ENCODE measurements at regions not wholly inside any gene's neighbourhood (a gene's known extent, or its start where the extent isn't known, plus 50 kb on each side); places are given as distances from the start of the nearest gene placed in this dataset.

DNA sequence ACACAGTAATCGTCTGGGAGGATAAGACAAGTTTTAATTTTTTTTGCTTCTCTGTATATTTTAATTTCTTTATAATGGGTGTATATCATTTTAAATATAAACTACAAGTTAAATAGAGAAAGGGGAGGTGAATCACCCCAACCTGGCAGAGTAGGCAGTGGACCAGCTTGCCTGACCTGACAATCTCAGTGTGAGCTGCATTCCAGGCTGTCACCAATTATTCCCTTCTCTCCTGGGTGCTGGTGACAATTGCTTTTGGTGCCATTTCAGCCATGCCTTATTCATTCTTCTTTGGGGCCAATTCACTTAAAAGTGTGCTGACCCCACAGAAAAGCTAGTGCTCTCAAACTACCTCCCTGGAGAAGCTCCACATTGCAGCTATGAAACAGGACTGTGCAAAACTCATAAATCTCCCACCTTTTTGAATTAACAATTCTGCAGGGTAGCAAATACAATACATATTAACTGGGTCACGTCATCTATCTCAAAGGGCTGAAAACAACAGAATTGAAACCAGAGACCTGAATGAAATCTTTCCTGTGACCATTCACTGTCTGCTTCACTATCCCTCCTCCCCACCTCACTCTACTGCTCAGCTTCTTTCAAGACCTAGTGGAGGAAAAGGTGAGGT lies 359.0 kb downstream of the HS3ST1 start (continued):
- TF ChIP-seq, protein P1, sequence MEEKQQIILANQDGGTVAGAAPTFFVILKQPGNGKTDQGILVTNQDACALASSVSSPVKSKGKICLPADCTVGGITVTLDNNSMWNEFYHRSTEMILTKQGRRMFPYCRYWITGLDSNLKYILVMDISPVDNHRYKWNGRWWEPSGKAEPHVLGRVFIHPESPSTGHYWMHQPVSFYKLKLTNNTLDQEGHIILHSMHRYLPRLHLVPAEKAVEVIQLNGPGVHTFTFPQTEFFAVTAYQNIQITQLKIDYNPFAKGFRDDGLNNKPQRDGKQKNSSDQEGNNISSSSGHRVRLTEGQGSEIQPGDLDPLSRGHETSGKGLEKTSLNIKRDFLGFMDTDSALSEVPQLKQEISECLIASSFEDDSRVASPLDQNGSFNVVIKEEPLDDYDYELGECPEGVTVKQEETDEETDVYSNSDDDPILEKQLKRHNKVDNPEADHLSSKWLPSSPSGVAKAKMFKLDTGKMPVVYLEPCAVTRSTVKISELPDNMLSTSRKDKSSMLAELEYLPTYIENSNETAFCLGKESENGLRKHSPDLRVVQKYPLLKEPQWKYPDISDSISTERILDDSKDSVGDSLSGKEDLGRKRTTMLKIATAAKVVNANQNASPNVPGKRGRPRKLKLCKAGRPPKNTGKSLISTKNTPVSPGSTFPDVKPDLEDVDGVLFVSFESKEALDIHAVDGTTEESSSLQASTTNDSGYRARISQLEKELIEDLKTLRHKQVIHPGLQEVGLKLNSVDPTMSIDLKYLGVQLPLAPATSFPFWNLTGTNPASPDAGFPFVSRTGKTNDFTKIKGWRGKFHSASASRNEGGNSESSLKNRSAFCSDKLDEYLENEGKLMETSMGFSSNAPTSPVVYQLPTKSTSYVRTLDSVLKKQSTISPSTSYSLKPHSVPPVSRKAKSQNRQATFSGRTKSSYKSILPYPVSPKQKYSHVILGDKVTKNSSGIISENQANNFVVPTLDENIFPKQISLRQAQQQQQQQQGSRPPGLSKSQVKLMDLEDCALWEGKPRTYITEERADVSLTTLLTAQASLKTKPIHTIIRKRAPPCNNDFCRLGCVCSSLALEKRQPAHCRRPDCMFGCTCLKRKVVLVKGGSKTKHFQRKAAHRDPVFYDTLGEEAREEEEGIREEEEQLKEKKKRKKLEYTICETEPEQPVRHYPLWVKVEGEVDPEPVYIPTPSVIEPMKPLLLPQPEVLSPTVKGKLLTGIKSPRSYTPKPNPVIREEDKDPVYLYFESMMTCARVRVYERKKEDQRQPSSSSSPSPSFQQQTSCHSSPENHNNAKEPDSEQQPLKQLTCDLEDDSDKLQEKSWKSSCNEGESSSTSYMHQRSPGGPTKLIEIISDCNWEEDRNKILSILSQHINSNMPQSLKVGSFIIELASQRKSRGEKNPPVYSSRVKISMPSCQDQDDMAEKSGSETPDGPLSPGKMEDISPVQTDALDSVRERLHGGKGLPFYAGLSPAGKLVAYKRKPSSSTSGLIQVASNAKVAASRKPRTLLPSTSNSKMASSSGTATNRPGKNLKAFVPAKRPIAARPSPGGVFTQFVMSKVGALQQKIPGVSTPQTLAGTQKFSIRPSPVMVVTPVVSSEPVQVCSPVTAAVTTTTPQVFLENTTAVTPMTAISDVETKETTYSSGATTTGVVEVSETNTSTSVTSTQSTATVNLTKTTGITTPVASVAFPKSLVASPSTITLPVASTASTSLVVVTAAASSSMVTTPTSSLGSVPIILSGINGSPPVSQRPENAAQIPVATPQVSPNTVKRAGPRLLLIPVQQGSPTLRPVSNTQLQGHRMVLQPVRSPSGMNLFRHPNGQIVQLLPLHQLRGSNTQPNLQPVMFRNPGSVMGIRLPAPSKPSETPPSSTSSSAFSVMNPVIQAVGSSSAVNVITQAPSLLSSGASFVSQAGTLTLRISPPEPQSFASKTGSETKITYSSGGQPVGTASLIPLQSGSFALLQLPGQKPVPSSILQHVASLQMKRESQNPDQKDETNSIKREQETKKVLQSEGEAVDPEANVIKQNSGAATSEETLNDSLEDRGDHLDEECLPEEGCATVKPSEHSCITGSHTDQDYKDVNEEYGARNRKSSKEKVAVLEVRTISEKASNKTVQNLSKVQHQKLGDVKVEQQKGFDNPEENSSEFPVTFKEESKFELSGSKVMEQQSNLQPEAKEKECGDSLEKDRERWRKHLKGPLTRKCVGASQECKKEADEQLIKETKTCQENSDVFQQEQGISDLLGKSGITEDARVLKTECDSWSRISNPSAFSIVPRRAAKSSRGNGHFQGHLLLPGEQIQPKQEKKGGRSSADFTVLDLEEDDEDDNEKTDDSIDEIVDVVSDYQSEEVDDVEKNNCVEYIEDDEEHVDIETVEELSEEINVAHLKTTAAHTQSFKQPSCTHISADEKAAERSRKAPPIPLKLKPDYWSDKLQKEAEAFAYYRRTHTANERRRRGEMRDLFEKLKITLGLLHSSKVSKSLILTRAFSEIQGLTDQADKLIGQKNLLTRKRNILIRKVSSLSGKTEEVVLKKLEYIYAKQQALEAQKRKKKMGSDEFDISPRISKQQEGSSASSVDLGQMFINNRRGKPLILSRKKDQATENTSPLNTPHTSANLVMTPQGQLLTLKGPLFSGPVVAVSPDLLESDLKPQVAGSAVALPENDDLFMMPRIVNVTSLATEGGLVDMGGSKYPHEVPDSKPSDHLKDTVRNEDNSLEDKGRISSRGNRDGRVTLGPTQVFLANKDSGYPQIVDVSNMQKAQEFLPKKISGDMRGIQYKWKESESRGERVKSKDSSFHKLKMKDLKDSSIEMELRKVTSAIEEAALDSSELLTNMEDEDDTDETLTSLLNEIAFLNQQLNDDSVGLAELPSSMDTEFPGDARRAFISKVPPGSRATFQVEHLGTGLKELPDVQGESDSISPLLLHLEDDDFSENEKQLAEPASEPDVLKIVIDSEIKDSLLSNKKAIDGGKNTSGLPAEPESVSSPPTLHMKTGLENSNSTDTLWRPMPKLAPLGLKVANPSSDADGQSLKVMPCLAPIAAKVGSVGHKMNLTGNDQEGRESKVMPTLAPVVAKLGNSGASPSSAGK (IDR thresholded peaks at IDR 0.05): no peak
- no peak for TF ChIP-seq SETDB1 (IDR thresholded peaks at IDR 0.05; ENCODE audit: low read length)
- TF ChIP-seq ZKSCAN8 (CRISPR knock-in tag; IDR thresholded peaks at IDR 0.05): no peak
- TF ChIP-seq, protein P2, sequence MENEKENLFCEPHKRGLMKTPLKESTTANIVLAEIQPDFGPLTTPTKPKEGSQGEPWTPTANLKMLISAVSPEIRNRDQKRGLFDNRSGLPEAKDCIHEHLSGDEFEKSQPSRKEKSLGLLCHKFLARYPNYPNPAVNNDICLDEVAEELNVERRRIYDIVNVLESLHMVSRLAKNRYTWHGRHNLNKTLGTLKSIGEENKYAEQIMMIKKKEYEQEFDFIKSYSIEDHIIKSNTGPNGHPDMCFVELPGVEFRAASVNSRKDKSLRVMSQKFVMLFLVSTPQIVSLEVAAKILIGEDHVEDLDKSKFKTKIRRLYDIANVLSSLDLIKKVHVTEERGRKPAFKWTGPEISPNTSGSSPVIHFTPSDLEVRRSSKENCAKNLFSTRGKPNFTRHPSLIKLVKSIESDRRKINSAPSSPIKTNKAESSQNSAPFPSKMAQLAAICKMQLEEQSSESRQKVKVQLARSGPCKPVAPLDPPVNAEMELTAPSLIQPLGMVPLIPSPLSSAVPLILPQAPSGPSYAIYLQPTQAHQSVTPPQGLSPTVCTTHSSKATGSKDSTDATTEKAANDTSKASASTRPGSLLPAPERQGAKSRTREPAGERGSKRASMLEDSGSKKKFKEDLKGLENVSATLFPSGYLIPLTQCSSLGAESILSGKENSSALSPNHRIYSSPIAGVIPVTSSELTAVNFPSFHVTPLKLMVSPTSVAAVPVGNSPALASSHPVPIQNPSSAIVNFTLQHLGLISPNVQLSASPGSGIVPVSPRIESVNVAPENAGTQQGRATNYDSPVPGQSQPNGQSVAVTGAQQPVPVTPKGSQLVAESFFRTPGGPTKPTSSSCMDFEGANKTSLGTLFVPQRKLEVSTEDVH (IDR thresholded peaks at IDR 0.05; ENCODE audit: low read depth, partially characterized antibody): no peak
- no peak for TF ChIP-seq KDM1A (IDR thresholded peaks at IDR 0.05)
